D341Med (cell line): ENCODE measurements at regions not wholly inside any gene's neighbourhood (a gene's known extent, or its start where the extent isn't known, plus 50 kb on each side); places are given as distances from the start of the nearest gene placed in this dataset.

ENCODE experiments used
- DNase-seq: peaks from one replicate; pipeline ENCODE4 v3.0.0; 2012; ENCODE audit warnings: low spot score

GRCh38 chr18:24989760-24990593 lies 362.0 kb downstream of the ZNF521 start:
- no peak for DNase-seq

- DNase-seq: no peak
Measured at GRCh38 chr18:24990671-24991134, 361.3 kb downstream of the ZNF521 start.

- no peak for DNase-seq
Measured at GRCh38 chr18:24991141-24992060, 360.6 kb downstream of the ZNF521 start.

- DNase-seq: no peak
Measured at GRCh38 chr18:24992491-24992890, 359.5 kb downstream of the ZNF521 start.

GRCh38 chr18:24993628-24994027 lies 358.3 kb downstream of the ZNF521 start:
- no peak for DNase-seq

GRCh38 chr18:24995056-24995455 lies 356.9 kb downstream of the ZNF521 start:
- DNase-seq: no peak

GRCh38 chr18:24995755-24996154 lies 356.2 kb downstream of the ZNF521 start:
- no peak for DNase-seq

GRCh38 chr18:24999650-25000267 lies 352.2 kb downstream of the ZNF521 start:
- DNase-seq: no peak

GRCh38 chr18:25001803-25002202 lies 350.2 kb downstream of the ZNF521 start:
- no peak for DNase-seq

GRCh38 chr18:25005541-25006403 lies 346.2 kb downstream of the ZNF521 start:
- DNase-seq: no peak

GRCh38 chr18:25010623-25011374 lies 341.2 kb downstream of the ZNF521 start:
- no peak for DNase-seq
